IPS-NIHi7 (cell line): ENCODE measurements at regions not wholly inside any gene's neighbourhood (a gene's known extent, or its start where the extent isn't known, plus 50 kb on each side); places are given as distances from the start of the nearest gene placed in this dataset.

Experiments
- DNase-seq: peaks from one replicate; pipeline ENCODE4 v3.0.0; 2012; ENCODE audit warnings: mixed read lengths; ENCODE audit errors: extremely low spot score

DNA sequence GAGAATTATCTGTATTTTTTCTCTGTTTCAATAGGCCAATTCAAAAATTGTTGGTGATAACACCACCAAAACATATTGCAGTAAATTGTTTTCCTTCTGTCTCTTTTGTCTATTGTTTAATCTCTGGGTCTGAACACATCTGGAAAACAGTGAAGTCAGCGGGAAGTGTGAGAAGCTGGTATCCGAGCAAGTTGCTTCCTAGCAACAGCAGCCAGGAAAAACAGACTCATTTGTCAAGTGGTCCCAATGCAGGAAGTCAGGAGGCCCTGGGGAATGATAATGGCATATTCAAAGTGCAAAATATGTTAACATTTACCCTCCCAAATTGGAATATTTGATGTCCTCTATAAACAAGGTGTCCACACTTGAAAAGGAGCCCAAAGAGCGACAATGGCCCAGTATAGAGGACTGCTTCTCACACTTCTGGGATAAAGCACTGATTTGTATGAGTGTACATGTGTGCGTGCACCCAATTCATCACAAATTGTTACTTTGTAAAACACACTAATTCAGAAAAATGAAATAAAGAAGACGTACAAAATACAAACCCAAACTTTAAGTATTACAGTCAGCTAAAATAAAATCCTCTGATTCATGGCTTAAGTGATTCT is 515.0 kb downstream of the TBC1D4 start:
- no peak for DNase-seq

DNA sequence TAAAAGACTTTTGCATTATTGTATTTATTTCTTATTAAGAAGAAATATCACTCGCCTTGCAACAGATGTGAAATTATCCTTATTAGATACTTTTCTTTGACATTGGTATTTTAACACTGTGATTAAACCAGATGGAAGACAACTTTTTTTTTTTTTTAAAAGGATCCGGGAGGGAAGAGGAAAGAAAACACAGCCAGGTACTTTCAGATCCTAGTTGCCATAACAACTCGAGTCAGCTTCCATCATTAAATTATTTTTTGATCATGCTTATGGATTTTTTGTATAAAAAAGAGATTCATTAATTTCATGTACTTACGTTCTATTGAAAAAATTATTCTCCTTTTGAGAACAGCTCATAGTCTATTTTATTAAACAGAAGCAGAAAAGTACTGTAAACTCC is 515.7 kb downstream of the TBC1D4 start:
- DNase-seq: no peak

DNA sequence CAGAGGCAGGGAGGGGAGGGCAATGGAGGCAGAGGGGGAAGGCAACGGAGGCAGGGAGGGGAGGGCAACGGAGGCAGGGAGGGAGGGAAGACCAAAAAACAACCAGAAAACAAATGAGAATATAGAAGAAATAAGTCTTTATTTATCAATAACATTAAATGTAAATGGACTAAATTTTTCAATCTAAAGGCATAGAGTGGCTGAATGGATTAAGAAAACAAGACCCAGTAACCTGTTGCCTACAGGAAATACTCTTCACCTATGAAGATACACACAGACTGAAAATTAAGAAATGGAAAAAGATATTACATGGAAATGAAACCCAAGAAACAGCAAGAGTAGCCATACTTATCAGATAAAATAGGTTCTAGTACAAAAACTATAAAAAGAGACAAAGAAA is 536.3 kb downstream of the TBC1D4 start:
- no peak for DNase-seq

DNA sequence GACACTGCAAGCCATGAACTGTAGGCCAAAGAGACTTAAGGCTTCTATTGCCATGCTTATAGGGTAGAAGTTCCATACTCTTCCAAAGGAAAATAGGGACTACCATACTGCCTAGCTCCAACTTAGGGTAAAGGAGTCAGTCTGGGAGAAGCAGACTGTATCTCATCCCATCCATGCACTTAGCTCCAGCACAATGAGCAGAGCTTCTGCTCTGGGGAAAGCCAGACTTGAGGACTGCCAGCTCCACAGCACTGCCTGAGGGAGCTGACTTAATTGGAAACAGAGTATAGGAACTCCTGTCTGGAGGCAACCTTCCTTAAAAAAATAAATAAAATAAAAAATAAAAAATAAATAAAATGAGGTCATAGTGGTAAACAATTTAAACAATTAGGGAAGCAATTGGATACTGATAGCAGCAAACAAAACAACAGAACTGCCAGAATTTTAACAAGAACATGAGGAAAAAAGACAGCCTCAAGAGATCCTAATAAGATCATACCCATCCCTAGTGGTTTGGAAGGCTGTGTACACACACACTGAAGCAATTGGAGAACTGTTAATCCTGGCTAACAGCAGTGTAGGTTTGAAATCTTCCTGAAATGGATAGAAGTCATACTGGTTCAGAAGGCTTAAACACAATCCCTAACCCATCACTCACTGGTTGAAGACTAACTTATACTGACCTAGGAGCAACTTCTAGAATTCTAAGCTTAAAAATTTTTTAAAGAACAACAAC is 550.1 kb downstream of the TBC1D4 start:
- no peak for DNase-seq

DNA sequence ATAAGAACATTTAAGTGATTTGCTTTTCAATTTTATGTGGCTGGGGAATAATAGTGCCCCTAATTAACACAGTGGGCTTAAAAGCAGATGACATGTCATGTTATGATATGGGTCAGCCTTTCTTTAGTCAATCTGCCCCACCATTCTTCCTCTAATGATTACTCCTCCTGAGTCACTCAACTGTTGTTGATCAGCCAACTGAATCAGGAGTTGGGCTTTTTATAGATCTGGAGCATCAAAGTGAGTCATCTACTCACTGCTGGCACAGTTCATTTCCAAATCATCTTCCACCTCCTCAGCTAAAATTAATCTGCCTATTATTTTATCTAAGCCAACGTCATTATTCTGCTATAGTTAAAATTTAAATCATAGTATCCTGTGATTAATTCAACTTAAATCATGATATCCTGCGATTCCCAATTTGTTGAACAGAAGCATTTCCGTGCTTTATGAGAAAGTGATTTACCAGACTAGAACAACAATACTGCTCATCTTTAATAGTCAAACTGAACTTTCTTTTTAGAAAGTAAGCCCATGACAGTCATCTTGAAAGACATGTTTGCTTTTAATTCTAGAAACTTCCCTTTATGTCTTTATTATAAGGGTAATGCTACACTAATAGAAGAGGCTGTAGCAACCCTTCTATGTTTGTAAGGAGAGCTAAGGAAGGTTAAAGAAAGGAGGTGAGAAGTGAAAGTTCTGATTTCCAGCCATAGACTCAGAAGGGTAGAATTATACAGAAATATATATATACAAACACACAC is 551.4 kb downstream of the TBC1D4 start:
- no peak for DNase-seq

DNA sequence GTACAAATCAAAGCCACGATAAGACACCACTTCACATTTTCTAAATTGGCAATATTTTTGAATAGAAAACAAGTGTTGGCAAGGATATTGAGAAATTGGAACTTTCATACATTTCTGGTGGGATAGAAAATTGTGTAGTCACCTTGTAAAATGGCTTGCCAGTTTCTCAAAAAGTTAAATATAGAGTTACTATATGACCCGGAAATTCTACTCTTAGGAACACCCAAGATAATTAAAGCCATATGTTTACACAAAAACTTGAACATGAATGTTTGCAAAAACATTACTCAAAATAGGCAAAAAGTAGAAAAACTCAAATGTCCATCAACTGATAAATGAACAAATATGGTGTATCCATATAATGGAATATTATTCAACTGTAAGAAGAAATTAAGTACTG is 552.5 kb downstream of the TBC1D4 start:
- DNase-seq: no peak

DNA sequence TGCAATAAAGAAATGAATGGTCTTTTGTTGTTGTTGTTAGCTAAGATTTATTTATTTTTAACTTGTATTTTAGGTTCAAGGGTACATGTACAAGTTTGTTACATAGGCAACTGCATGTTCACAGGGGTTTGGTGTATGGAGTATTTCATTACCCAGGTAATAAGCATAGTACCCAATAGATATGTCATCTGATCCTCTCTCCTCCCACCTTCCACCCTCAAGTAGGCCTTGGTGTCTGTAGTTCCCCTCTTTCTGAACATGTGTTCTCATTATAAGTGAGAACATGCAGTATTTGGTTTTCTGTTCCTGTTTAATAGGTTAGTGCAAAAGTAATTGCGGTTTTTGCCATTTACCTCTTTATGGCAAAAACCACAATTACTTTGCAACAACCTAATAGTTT is 554.1 kb downstream of the TBC1D4 start:
- no peak for DNase-seq

DNA sequence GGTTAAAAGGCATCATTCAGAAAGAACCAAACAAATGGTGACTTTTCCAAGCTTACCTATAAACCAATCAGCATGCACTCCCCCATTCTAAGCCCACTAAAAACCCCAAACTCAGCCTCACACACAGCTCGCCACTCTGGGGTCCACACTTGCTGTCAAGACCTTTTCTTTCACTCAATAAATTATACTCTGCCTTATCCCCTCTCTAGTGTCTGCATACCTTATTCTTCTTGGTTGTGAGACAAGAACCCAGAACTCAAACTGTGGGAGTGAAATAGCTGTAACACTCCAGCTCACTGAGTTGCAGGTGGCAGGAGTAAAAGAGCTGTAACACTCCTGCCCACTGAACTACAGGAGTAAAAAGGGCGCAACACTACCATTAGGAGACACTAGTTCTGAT is 559.0 kb downstream of the TBC1D4 start:
- no peak for DNase-seq

DNA sequence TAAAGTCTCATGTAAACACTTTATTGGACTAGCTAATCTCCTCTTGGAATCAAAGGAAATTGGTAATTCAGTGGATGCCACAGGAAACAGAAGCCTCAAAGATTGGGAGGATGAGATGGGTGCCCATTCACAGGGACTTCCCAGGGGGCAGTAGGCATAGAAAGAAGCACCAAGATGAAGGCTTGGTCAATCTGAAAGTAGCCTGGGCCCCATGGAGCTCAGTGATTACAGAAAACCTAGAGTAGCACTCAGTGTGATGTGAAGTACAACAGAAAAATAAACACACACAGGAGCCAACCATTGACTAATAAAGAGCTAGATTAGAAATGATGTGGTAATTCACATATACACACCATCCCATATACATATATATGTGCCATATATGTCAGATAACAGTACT is 560.6 kb downstream of the TBC1D4 start:
- no peak for DNase-seq

DNA sequence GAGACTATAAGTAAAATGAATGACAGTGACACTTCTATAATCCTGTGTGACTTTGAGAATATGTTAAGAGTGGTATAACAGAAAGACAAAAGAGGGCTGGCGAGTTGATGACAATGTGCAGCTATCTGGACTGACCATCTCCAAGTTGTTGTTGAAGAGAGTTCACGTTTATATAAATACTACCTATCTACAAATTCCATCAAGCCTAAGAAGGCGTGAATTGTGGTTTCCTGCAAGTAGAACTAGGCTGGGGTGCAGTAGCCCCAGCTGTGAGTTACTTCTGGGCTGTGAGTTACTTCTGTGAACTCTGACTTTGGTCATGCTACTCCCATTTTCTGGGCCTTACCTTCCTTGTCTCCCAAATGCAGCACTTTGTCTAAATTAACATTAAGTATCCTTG is 561.0 kb downstream of the TBC1D4 start:
- DNase-seq: no peak

DNA sequence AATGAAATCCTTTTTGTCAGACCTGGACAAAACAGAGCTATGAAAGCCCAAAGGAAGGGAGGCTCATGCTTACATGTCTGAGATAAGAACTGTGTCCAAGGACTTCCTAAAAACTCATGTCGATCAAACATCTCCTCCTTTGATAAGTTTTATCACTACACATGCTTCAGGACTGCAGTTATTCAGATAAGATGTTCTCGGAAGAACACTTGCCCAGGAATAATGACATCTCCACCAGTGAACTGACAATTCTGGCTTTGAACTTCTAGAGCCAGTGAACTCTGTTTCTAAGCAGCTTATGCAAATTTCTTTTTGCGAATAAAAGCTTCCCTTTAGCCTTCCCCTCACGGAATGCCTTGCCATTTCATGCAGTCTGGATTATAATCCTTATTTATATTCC is 561.6 kb downstream of the TBC1D4 start:
- no peak for DNase-seq

DNA sequence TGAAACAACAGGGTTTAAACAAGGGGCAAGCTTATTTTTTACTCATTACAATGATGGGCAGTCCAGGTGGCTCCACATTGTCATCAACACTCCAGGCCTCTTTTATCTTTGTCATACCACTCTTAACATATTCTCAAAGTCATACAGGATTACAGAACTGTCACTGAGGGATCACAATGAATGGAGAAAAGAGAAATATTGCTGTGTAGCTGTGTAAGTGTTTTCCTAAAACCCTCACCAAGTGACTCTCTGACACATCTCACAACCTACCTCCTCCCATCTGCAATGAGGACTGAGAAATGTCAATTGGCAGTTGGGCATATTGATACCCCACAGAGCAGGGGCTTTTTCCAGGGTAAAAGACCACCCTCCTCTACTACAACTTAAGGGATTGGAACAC is 562.1 kb downstream of the TBC1D4 start:
- no peak for DNase-seq

DNA sequence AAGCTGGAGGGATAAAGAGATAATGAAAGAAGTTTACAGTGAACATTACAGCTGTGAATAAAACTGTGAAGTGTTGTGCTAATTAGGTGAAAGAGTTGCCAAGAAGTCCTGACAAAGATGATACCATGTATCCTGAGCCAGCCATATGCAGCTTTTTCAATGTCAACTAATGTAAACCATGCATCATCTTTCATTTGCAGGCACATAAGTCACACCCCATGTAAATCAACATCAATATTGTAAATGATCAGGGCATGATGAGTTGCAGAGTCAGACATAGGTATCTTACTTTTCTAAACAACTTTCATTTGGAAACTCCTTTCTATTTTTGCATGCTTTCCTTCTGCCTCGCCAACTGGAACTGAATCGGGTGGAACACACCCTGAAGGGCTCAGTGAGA is 569.1 kb downstream of the TBC1D4 start:
- DNase-seq: no peak

DNA sequence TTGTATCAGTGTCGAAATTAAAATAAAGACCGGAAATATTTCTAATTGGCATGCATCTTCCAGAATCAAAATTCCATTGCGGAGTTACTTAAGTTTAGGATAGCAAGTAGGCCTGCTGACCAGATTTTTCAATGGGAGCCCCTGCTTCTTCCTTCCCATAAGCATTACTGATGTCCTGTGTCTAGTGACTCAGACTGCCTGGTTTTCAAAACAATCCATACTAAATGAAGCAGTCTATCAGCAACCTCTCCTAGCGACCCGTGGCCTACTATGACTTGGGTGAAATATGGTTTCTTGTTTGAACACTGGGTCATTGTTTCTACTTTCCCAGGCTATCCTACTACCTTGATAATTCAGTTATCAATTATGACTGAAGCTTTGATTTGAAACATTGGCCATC is 571.6 kb downstream of the TBC1D4 start:
- no peak for DNase-seq

DNA sequence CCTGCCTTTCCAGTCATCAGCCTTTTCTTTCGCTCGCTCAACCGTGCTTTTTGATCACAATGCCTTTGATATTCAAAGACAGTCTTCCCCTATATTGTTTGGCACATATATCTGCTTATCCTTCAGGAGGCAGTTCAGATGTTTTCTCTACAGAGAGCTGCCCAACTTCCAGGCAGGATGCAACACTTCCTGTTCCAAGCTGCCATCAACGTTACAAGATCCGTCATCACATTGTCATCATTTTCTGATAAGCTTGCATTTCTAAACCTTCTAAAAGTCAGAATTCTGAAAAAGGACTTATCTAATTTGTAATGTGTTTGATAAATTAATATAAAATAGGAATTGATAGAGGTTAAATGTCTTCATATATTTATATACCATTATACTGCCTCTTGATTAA is 574.2 kb downstream of the TBC1D4 start:
- no peak for DNase-seq

DNA sequence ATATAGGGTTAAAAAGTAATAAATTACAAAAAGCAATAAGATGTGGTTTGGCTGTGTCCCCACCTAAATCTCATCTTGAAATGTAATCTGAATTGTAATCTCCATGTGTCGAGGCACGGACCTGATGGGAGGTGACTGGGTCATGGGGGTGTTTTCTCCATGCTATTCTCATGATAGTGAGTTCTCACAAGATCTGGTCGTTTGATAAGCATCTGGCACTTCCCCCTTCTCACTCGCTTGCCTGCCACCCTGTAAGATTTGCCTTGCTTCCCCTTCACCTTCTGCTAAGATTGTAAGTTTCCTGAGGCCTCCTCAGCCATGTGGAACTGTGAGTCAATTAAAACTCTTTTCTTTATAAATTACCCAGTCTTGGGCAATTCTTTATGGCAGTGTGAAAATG is 577.4 kb downstream of the TBC1D4 start:
- DNase-seq: no peak

DNA sequence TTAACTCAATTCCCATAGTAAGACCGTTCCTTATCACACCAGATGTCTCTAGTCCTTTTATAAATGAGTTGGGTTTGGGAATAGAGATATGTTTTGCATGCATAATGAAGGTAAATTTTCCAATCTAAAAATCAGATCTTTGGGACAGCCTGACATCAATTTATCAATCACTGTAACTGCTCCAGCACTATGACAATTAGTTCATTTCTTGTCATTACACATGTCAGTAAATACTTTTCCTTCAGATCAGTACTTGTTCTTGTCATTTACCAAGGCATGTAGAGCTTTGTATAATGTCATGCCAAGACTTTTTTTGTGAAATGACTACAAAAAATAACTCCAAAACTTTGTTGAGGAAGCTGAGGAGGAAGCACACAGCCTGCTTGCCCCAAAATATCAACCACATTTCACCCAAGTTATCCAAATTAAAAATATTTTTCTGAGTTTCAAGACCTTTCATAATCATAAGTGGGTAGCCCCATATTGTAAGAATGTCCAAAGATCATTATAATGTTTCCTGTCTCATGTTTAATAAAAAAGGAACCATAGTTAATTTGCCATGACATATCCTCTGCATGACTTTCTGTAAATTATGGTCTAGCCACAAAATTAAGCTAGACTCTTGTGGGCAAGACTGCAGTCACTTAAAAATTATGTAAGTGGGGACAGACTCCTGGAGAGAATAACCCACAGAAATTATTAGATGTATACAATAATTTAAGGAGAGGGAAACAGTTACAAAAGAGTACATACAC is 586.8 kb downstream of the TBC1D4 start:
- DNase-seq: no peak

DNA sequence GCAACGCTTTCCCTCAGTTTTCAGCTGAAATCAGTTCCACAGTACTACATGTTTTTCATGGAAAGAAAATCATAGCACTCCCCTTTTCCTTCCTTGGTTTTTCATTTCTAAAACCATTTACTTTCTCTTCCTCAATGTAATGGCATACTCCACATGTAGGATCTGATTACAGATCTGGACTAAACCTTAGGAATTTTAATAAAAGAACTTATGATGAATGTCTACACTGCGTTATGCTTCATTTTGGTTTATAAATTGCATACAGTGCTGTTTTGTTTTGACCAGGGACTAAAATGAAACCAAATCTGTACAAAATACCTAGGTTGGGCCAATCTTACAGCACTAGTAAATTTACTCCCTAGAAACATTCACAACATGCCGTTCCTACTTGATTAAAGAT is 589.9 kb downstream of the TBC1D4 start:
- DNase-seq: no peak

DNA sequence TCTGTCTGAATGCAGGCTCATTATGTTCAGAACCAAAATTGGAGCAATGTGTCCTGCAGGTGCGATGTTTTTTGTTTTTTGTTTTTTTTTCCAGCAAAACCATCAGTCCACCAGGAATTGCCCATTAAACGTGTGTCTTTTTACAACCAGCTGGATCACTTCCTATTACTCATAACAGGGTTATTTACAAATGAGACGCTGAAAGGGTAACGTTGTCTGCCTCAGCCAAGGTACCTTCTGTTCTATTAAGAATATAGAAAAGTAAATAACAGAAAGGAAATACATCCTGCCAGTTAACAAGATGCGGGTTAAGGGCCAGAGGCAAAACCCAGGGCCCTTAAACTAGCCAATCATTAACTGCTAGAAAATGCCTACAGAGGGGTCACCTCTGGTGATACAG is 590.4 kb downstream of the TBC1D4 start:
- DNase-seq: no peak

DNA sequence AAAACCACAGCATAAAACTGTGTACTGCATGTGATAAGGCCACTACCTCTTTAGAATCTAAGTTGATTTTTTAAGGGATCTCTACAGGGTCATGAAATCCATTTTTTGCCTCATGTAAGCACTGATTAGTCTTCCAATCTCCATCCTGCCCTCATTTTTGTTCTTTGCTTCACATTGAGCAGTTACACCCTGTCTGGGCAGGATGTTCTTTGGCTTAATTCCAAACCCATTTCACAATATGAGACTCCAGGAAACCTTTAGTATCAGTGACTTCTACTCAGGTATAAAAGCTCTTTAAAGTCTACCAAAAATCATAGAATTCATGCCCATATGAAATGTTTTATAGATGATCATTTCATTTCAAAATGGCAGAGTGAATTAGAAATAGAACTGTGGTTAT is 592.6 kb downstream of the TBC1D4 start:
- DNase-seq: no peak

DNA sequence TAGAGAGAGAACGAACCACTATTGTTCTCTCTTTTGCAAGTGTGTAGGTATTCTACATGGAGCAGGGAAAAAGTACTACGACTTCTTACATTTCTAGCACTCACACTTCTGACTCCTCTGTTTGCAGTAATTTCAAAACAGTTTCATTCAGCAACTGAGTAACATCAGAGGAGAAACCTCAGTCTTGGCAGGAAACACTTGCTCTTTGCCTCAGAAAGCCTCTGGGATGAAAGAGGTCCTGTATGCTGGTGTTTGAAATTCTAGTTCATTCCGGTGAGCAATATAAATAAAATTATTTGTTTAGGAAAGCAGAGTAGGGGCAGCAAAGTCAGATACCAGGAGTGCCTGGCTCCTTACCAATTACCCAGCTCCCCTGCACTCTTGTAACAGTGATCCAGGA is 595.5 kb downstream of the TBC1D4 start:
- DNase-seq: no peak

DNA sequence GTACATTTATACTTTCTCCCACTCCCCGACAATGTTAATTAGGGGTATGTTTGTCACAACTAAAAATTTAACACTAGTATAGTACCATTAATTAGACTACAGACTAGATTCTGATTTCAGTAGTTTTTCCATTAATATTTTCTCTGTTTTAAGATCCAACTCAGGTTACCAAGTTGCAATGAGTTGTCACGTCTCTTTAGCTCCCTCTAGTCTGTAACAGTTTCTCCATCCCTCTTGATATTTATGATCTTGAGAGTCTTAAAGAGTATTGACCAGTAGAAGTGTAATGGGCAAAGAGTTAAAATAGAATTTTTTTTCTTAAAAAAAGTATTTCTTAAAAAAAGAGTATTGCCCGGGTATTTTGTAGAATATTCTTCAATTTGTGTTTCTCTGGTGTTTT is 598.1 kb downstream of the TBC1D4 start:
- no peak for DNase-seq
